Trophoblast cell (in vitro differentiated cells and primary cell): ENCODE measurements at regions not wholly inside any gene's neighbourhood (a gene's known extent, or its start where the extent isn't known, plus 50 kb on each side); places are given as distances from the start of the nearest gene placed in this dataset.
"Not testable (repeated sequence)": the region's sequence is repeated elsewhere in the genome, so short reads cannot be mapped to it uniquely, and the experiment has no call there.

Experiments used
- DNase-seq, 2 donors: peaks; one replicate each; pipeline ENCODE4 v3.0.0-alpha.2; 2016
- H2AFZ ChIP-seq: 2 replicates; pipeline ENCODE4 v1.6.1; 2013; ENCODE audit warnings: low read length, moderate library complexity, mild to moderate bottlenecking; ENCODE audit not compliant: insufficient read depth, poor library complexity
- H2AK5ac ChIP-seq: 2 replicates; pipeline ENCODE4 v1.6.1; 2013; ENCODE audit warnings: mild to moderate bottlenecking, low read length
- H2BK120ac ChIP-seq: 2 replicates; pipeline ENCODE4 v1.6.1; 2013; ENCODE audit warnings: low read length, mild to moderate bottlenecking, moderate library complexity; ENCODE audit not compliant: insufficient read depth, poor library complexity
- H2BK12ac ChIP-seq: 2 replicates; pipeline ENCODE4 v1.6.1; 2013; ENCODE audit warnings: mild to moderate bottlenecking, low read length, moderate library complexity
- H2BK5ac ChIP-seq: 2 replicates; pipeline ENCODE4 v1.6.1; 2013; ENCODE audit warnings: low read length, low read depth, moderate library complexity, mild to moderate bottlenecking; ENCODE audit not compliant: poor library complexity
- H3K14ac ChIP-seq: 2 replicates; pipeline ENCODE4 v1.6.1; 2013; ENCODE audit warnings: mild to moderate bottlenecking, low read length
- H3K18ac ChIP-seq: 2 replicates; pipeline ENCODE4 v1.6.1; 2013; ENCODE audit warnings: mild to moderate bottlenecking, low read length
- H3K23ac ChIP-seq: 2 replicates; pipeline ENCODE4 v1.6.1; 2013; ENCODE audit warnings: low read length
- H3K27ac ChIP-seq: 2 replicates; pipeline ENCODE4 v1.5.1; 2013; ENCODE audit warnings: low read depth, mild to moderate bottlenecking, inconsistent platforms, low read length, moderate library complexity
- H3K27me3 ChIP-seq: 2 replicates; pipeline ENCODE4 v1.6.1; 2013; ENCODE audit warnings: inconsistent platforms, mild to moderate bottlenecking, low read length, moderate library complexity; ENCODE audit not compliant: insufficient read depth
- H3K36me3 ChIP-seq, 2 experiments: 1 replicate in 1 of 2; 2 replicates in 1 of 2; pipeline ENCODE4 v1.6.1; 2013; ENCODE audit warnings: low read length in 2 of 2, mild to moderate bottlenecking in 2 of 2, moderate library complexity in 1 of 2; ENCODE audit not compliant: insufficient read depth in 2 of 2, control insufficient read depth in 1 of 2
- H3K4ac ChIP-seq: 2 replicates; pipeline ENCODE4 v1.6.1; 2013; ENCODE audit warnings: low read depth, mild to moderate bottlenecking, low read length, moderate library complexity
- H3K4me1 ChIP-seq, 2 experiments: 1 replicate in 1 of 2; 2 replicates in 1 of 2; pipeline ENCODE4 v1.6.1; 2013; ENCODE audit warnings: low read length in 2 of 2, mild to moderate bottlenecking in 2 of 2, moderate library complexity in 1 of 2; ENCODE audit not compliant: insufficient read depth in 2 of 2, control insufficient read depth in 1 of 2
- H3K4me2 ChIP-seq: 2 replicates; pipeline ENCODE4 v1.6.1; 2013; ENCODE audit warnings: inconsistent platforms, mild to moderate bottlenecking, low read length, moderate library complexity
- H3K4me3 ChIP-seq: 2 replicates; pipeline ENCODE4 v1.5.1; 2013; ENCODE audit warnings: mild to moderate bottlenecking, low read depth, low read length, inconsistent platforms
- H3K79me1 ChIP-seq: one replicate; pipeline ENCODE4 v1.6.1; 2013; ENCODE audit warnings: low read length
- H3K79me2 ChIP-seq: 2 replicates; pipeline ENCODE4 v1.6.1; 2013; ENCODE audit warnings: low read length, mild to moderate bottlenecking; ENCODE audit not compliant: control insufficient read depth, insufficient read depth, poor library complexity
- H3K9ac ChIP-seq: 2 replicates; pipeline ENCODE4 v1.6.1; 2013; ENCODE audit warnings: mild to moderate bottlenecking, low read length
- H3K9me3 ChIP-seq: 2 replicates; pipeline ENCODE4 v1.6.1; 2013; ENCODE audit warnings: low read depth, mild to moderate bottlenecking, control low read depth, inconsistent platforms, low read length; ENCODE audit not compliant: insufficient read depth
- H4K12ac ChIP-seq: 2 replicates; pipeline ENCODE4 v1.6.1; 2013; ENCODE audit warnings: low read depth, mild to moderate bottlenecking, low read length, moderate library complexity
- H4K8ac ChIP-seq: 2 replicates; pipeline ENCODE4 v1.6.1; 2013; ENCODE audit warnings: low read depth, mild to moderate bottlenecking, low read length, moderate library complexity
- H4K91ac ChIP-seq: one replicate; pipeline ENCODE4 v1.6.1; 2013; ENCODE audit warnings: low read depth, mild to moderate bottlenecking, low read length, moderate library complexity
- WGBS: extraction: QIAGEN DNeasy Blood & Tissue Kit; methylation state at CpG from one replicate; pipeline ENCODE4 v1.1.7; 2013; ENCODE audit warnings: missing lambda C conversion rate; ENCODE audit not compliant: insufficient read length, insufficient coverage; ENCODE audit errors: extremely low coverage; 5-methylcytosine and 5-hydroxymethylcytosine counted together

- not testable (repeated sequence) for H4K8ac ChIP-seq, H2BK5ac ChIP-seq, H3K36me3 ChIP-seq, H3K4me2 ChIP-seq, H3K27me3 ChIP-seq, H3K14ac ChIP-seq, H4K91ac ChIP-seq, DNase-seq, H3K9me3 ChIP-seq, H3K4me3 ChIP-seq, H3K79me1 ChIP-seq, H3K9ac ChIP-seq, H3K79me2 ChIP-seq, H4K12ac ChIP-seq, H2BK120ac ChIP-seq, H2AK5ac ChIP-seq, H3K4me1 ChIP-seq, H3K4ac ChIP-seq, H3K27ac ChIP-seq, H2BK12ac ChIP-seq, H2AFZ ChIP-seq, H3K23ac ChIP-seq, H3K18ac ChIP-seq
- no CpG with 5 or more reads among the region's 27 CpGs for WGBS
Observed at GRCh38 chr2:95663471-95664441, 72.0 kb downstream of the TRIM43 start.

GRCh38 chr2:95666636-95667035 is 74.8 kb downstream of the TRIM43 start:
- H3K27me3 ChIP-seq, H3K4ac ChIP-seq, H3K79me1 ChIP-seq, H3K4me2 ChIP-seq, H2BK120ac ChIP-seq, H2BK5ac ChIP-seq, H3K79me2 ChIP-seq, H4K12ac ChIP-seq, H2AK5ac ChIP-seq, H3K36me3 ChIP-seq, H3K27ac ChIP-seq, H4K91ac ChIP-seq, H3K9ac ChIP-seq, H3K18ac ChIP-seq, H2BK12ac ChIP-seq, H2AFZ ChIP-seq, H3K4me1 ChIP-seq, H3K23ac ChIP-seq, H3K4me3 ChIP-seq, H3K9me3 ChIP-seq, H3K14ac ChIP-seq, H4K8ac ChIP-seq: not testable (repeated sequence)
- DNase-seq = peak; percentile 12 to 57
- no CpG with 5 or more reads among the region's 2 CpGs for WGBS

- no peaks in the 10 kb centered on the region for H3K4me1 ChIP-seq
- no peak overlapping the region for H3K14ac ChIP-seq
- H3K18ac ChIP-seq = no peak overlapping the region
- H3K27me3 ChIP-seq = no peaks in the 10 kb centered on the region
- H3K79me2 ChIP-seq = no peaks in the 10 kb centered on the region
- H3K4ac ChIP-seq = no peak overlapping the region
- H4K91ac ChIP-seq = no peak overlapping the region
- no peak overlapping the region for H2BK120ac ChIP-seq
- no peak overlapping the region for H2AFZ ChIP-seq
- no peak overlapping the region for H3K4me3 ChIP-seq
- H3K9ac ChIP-seq = no peak overlapping the region
- H3K23ac ChIP-seq = no peak overlapping the region
- no peak overlapping the region for H3K27ac ChIP-seq
- H3K36me3 ChIP-seq = no peaks in the 10 kb centered on the region
- no peak for DNase-seq
- H2BK5ac ChIP-seq = no peak overlapping the region
- no peak overlapping the region for H4K12ac ChIP-seq
- H3K9me3 ChIP-seq = no peaks in the 10 kb centered on the region
- no peak overlapping the region for H2AK5ac ChIP-seq
- no peak overlapping the region for H3K4me2 ChIP-seq
- H4K8ac ChIP-seq = no peak overlapping the region
- no peaks in the 10 kb centered on the region for H3K79me1 ChIP-seq
- H2BK12ac ChIP-seq = no peak overlapping the region
Observed at GRCh38 chr2:95667480-95667879, 75.7 kb downstream of the TRIM43 start.

- DNase-seq, H4K8ac ChIP-seq, H2AFZ ChIP-seq, H4K12ac ChIP-seq, H3K79me1 ChIP-seq, H3K79me2 ChIP-seq, H3K27ac ChIP-seq, H2BK5ac ChIP-seq, H3K18ac ChIP-seq, H3K4ac ChIP-seq, H2AK5ac ChIP-seq, H2BK12ac ChIP-seq, H3K36me3 ChIP-seq, H3K27me3 ChIP-seq, H3K4me1 ChIP-seq, H3K9ac ChIP-seq, H3K23ac ChIP-seq, H2BK120ac ChIP-seq, H3K4me2 ChIP-seq, H3K14ac ChIP-seq, H3K4me3 ChIP-seq, H4K91ac ChIP-seq, H3K9me3 ChIP-seq: not testable (repeated sequence)
- no CpG with 5 or more reads among the region's 5 CpGs for WGBS
Observed at GRCh38 chr2:95668934-95669333, 77.1 kb downstream of the TRIM43 start.
